ENCODE measurements at regions not wholly inside any gene's neighbourhood (a gene's known extent, or its start where the extent isn't known, plus 50 kb on each side); places are given as distances from the start of the nearest gene placed in this dataset.

DNA sequence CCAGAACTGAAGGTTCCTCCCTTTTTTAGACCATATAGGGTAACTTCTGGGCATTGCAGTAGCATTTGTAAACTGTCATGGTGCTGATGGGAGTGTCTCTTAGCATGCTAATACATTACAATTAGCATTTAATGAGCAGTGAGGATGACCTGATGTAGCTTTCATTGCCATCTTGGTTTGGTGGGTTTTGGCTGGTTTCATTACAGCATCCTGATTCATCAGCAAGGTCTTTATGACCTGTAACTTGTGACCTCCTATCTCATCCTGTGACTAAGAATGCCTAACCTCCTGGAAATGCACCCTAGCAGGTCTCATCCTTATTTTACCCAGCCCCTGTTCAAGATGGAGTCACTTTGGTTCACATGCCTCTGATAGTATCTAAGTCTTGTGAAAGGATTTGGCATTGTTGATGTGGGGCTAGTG, 159.0 kb downstream of the TMX3 start:
- TF ChIP-seq, protein P1, sequence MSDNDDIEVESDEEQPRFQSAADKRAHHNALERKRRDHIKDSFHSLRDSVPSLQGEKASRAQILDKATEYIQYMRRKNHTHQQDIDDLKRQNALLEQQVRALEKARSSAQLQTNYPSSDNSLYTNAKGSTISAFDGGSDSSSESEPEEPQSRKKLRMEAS (IDR thresholded peaks at IDR 0.05; ENCODE audit: low read depth, low read length): no peak
- no peak for TF ChIP-seq MYC (IDR thresholded peaks at IDR 0.05; ENCODE audit: low read depth, low read length)
- TF ChIP-seq, protein P2, sequence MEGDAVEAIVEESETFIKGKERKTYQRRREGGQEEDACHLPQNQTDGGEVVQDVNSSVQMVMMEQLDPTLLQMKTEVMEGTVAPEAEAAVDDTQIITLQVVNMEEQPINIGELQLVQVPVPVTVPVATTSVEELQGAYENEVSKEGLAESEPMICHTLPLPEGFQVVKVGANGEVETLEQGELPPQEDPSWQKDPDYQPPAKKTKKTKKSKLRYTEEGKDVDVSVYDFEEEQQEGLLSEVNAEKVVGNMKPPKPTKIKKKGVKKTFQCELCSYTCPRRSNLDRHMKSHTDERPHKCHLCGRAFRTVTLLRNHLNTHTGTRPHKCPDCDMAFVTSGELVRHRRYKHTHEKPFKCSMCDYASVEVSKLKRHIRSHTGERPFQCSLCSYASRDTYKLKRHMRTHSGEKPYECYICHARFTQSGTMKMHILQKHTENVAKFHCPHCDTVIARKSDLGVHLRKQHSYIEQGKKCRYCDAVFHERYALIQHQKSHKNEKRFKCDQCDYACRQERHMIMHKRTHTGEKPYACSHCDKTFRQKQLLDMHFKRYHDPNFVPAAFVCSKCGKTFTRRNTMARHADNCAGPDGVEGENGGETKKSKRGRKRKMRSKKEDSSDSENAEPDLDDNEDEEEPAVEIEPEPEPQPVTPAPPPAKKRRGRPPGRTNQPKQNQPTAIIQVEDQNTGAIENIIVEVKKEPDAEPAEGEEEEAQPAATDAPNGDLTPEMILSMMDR (IDR thresholded peaks at IDR 0.05; ENCODE audit: low read depth, low read length): no peak
